ENCODE measurements at regions not wholly inside any gene's neighbourhood (a gene's known extent, or its start where the extent isn't known, plus 50 kb on each side); places are given as distances from the start of the nearest gene placed in this dataset.

GRCh38 chr4:23978002-23978401, 88.2 kb upstream of the PPARGC1A start:
- TF ChIP-seq POLR2A (IDR thresholded peaks at IDR 0.05; ENCODE audit: low read length) (no peak), GATA1 (IDR thresholded peaks at IDR 0.05; ENCODE audit: low read depth, low read length) (no peak)
